ENCODE measurements at regions not wholly inside any gene's neighbourhood (a gene's known extent, or its start where the extent isn't known, plus 50 kb on each side); places are given as distances from the start of the nearest gene placed in this dataset.

- no peak overlapping the region for H3K27ac ChIP-seq (ENCODE audit: insufficient read length, low read depth, low read length)
- no peak overlapping the region for H4K8ac ChIP-seq (replicated peaks; ENCODE audit: insufficient read length, low read depth, low read length)
- H4K20me1 ChIP-seq (ENCODE audit: control insufficient read depth, insufficient read depth, insufficient read length) = no peaks in the 10 kb centered on the region
- no peak overlapping the region for H2BK20ac ChIP-seq (ENCODE audit: low read depth, low read length, poor library complexity, severe bottlenecking)
- H2BK12ac ChIP-seq (ENCODE audit: insufficient read length, low read depth, low read length) = no peak overlapping the region
- no peak overlapping the region for H3K9ac ChIP-seq (ENCODE audit: extremely low read depth, insufficient read length, low read length)
- H2AK5ac ChIP-seq (ENCODE audit: insufficient read length, low read length) = no peak overlapping the region
- H2AFZ ChIP-seq (ENCODE audit: low read length) = no peak overlapping the region
- no peak overlapping the region for H3T11ph ChIP-seq (ENCODE audit: low read length)
- H3K14ac ChIP-seq (ENCODE audit: insufficient read depth, low read length) = no peak overlapping the region
- H3K4me1 ChIP-seq (ENCODE audit: insufficient read depth, low read length) = no peaks in the 10 kb centered on the region
- H3K4ac ChIP-seq (ENCODE audit: low read depth, low read length) = no peak overlapping the region
- no peaks in the 10 kb centered on the region for H3K4me1 Mint-ChIP-seq
- H3K27me3 Mint-ChIP-seq (ENCODE audit: low read depth) = peaks cover 5% of the 10 kb centered on the region; the same call in 1 of the 2 replicates
- no peaks in the 10 kb centered on the region for H3K23me2 ChIP-seq (ENCODE audit: insufficient read length, low read depth, low read length, poor library complexity, severe bottlenecking)
- H3K56ac ChIP-seq (ENCODE audit: insufficient read length, low read depth, low read length) = no peak overlapping the region
- H2BK5ac ChIP-seq (ENCODE audit: insufficient read length, low read length) = no peak overlapping the region
- H3K27ac Mint-ChIP-seq = no peak overlapping the region
- H3K9me3 Mint-ChIP-seq = peaks cover 2 to 3% of the 10 kb centered on the region in 2 experiments; a peak in 3 of 5 replicates
- no peak overlapping the region for H2BK120ac ChIP-seq (ENCODE audit: low read depth, low read length, poor library complexity, severe bottlenecking)
- no peak overlapping the region for H3K18ac ChIP-seq (ENCODE audit: insufficient read length, low read depth, low read length)
- no peak overlapping the region for H3K23ac ChIP-seq (ENCODE audit: insufficient read length, low read depth, low read length)
- TF ChIP-seq CTCF (conservative IDR thresholded peaks at IDR 0.05) = no peak
- H3K27me3 ChIP-seq (ENCODE audit: insufficient read depth, low read length) = no peaks in the 10 kb centered on the region
- no peak for DNase-seq
- H3K79me2 ChIP-seq (ENCODE audit: insufficient read depth, low read length) = no peaks in the 10 kb centered on the region
- H3K79me1 ChIP-seq (ENCODE audit: insufficient read depth, low read depth, low read length, poor library complexity, severe bottlenecking) = no peaks in the 10 kb centered on the region
- H3K4me3 Mint-ChIP-seq = no peak overlapping the region
- no peak overlapping the region for H4K91ac ChIP-seq (ENCODE audit: insufficient read length, low read depth, low read length)
- H2BK15ac ChIP-seq (ENCODE audit: low read depth, low read length) = no peak overlapping the region
- H3K4me2 ChIP-seq (ENCODE audit: insufficient read depth, insufficient read length, low read length) = no peak overlapping the region
- H3K9me3 ChIP-seq (ENCODE audit: control insufficient read depth, low read depth, low read length) = no peaks in the 10 kb centered on the region
- H3K36me3 Mint-ChIP-seq (ENCODE audit: insufficient read depth in 1 of 3, low read depth in 3 of 3) = peaks cover 0 to 7% (median 2%) of the 10 kb centered on the region in 3 experiments; a peak in 3 of 7 replicates
- no peak overlapping the region for H4K5ac ChIP-seq (ENCODE audit: insufficient read length, low read depth, low read length)
These were observed 194.8 kb downstream of the ANAPC1 start for GRCh38 chr2:111689174-111689573.

All from H9 (cell line).